ENCODE measurements at regions not wholly inside any gene's neighbourhood (a gene's known extent, or its start where the extent isn't known, plus 50 kb on each side); places are given as distances from the start of the nearest gene placed in this dataset.

DNA sequence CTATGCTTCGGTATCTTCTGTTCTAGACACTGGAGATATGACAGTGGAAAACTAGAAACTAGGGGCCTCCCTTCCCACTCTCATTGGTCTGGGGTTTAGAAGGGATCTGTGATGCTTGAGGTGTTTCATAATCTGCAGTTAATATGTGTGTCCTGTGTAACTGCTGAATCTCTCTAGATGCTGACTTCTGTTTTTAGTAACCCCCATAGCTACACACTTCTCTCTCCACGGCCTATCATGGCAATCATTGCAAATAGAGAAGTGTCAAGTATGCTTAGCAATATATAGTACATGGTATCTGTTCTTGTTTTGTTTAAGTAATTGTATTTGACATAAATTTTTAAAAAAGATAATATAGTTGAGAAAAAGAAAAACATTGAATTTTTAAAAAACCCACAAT, 394.6 kb upstream of the MMS22L start:
- Histone ChIP-seq H3K9ac (no peak overlapping the region), H3K4me3 (no peak overlapping the region), H3K4me2 (no peak overlapping the region), H3K36me3 (no peaks in the 10 kb centered on the region), H3K9me3 (replicated peaks in 1 of 11) (no peaks in the 10 kb centered on the region), H3K27me3 (no peaks in the 10 kb centered on the region), H4K20me1 (no peaks in the 10 kb centered on the region), H3K4me1 (no peaks in the 10 kb centered on the region), H3K27ac (no peak overlapping the region)
- no peak for TF ChIP-seq Cebpa-rat (IDR thresholded peaks at IDR 0.05)

- H3K9me3 ChIP-seq (replicated peaks in 1 of 11): no peaks in the 10 kb centered on the region
- H4K20me1 ChIP-seq: no peaks in the 10 kb centered on the region
- peaks cover 0 to 4% (median 0%) of the 10 kb centered on the region in 10 experiments; a peak in 1 of 20 replicates for H3K4me1 ChIP-seq
- no peak overlapping the region for H3K9ac ChIP-seq
- no peak overlapping the region for H3K4me3 ChIP-seq
- H3K4me2 ChIP-seq: no peak overlapping the region
- H3K27me3 ChIP-seq: no peaks in the 10 kb centered on the region
- H3K36me3 ChIP-seq: no peaks in the 10 kb centered on the region
- no peak overlapping the region for H3K27ac ChIP-seq
- TF ChIP-seq Cebpa-rat (IDR thresholded peaks at IDR 0.05): no peak
Measured at GRCh38 chr6:97687916-97688315, 404.9 kb upstream of the MMS22L start.

- Histone ChIP-seq H3K27me3 (no peaks in the 10 kb centered on the region), H4K20me1 (no peaks in the 10 kb centered on the region), H3K4me2 (no peak overlapping the region), H3K9ac (no peak overlapping the region), H3K4me1 (peaks cover 0 to 4% (median 0%) of the 10 kb centered on the region in 10 experiments; a peak in 1 of 20 replicates), H3K27ac (no peak overlapping the region), H3K9me3 (replicated peaks in 1 of 11) (no peaks in the 10 kb centered on the region), H3K36me3 (no peaks in the 10 kb centered on the region), H3K4me3 (no peak overlapping the region)
- no peak for TF ChIP-seq Cebpa-rat (IDR thresholded peaks at IDR 0.05)
Measured at GRCh38 chr6:97689078-97689754, 406.2 kb upstream of the MMS22L start.

DNA sequence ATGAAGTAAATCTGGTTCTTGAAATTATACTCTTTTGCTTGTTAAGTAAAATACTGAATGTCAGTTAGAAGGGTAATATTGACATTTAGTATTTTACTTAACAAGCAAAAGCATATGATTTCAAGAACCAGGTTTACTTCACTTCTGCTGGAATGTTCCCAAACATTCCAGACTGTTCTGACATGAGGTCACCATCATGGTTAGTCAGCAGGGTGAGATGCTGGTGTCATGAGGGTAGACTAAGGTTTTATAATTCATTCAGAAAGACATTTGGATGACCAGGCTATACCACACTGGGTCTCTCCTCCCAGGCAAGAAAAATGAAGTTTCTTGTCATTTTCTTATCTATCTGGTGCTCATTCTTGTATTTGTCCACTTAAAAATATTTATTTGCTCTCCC, 414.4 kb upstream of the MMS22L start:
- Histone ChIP-seq H3K4me1 (no peaks in the 10 kb centered on the region), H3K4me3 (no peak overlapping the region), H3K27ac (no peak overlapping the region), H3K27me3 (no peaks in the 10 kb centered on the region), H4K20me1 (no peaks in the 10 kb centered on the region), H3K9ac (no peak overlapping the region), H3K36me3 (no peaks in the 10 kb centered on the region), H3K4me2 (no peak overlapping the region), H3K9me3 (replicated peaks in 1 of 11) (no peaks in the 10 kb centered on the region)
- TF ChIP-seq Cebpa-rat (IDR thresholded peaks at IDR 0.05): no peak

- H3K27ac ChIP-seq: no peak overlapping the region
- TF ChIP-seq Cebpa-rat (IDR thresholded peaks at IDR 0.05): no peak
- no peaks in the 10 kb centered on the region; a peak in 1 of 22 replicates for H4K20me1 ChIP-seq
- no peaks in the 10 kb centered on the region for H3K27me3 ChIP-seq
- no peaks in the 10 kb centered on the region for H3K36me3 ChIP-seq
- no peak overlapping the region for H3K9ac ChIP-seq
- no peak overlapping the region for H3K4me2 ChIP-seq
- no peak overlapping the region for H3K4me3 ChIP-seq
- no peaks in the 10 kb centered on the region for H3K4me1 ChIP-seq
- no peaks in the 10 kb centered on the region for H3K9me3 ChIP-seq (replicated peaks in 1 of 11)
Measured at GRCh38 chr6:97701801-97702200, 418.8 kb upstream of the MMS22L start.

DNA sequence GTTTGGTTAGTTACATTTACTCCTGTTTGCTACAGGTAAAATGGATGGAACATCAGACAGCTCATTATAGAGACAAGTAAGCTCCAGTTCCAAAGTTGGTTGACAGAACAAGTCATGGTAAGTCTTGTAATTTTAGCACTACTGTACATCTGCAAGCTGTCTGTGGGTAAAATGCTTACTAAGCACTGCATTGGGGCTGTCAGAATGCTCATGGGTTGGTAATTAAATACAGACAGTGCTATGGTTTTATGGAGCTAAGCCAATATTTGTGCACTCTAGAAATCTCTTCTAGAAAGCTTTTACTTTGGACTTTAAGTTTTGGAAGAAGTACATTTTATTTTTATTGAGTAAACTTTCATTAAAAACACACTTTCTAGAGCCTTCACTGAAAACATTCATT, 419.2 kb upstream of the MMS22L start:
- Histone ChIP-seq H3K9ac (no peak overlapping the region), H3K9me3 (replicated peaks in 1 of 11) (no peaks in the 10 kb centered on the region), H3K4me1 (no peaks in the 10 kb centered on the region), H4K20me1 (no peaks in the 10 kb centered on the region; a peak in 1 of 22 replicates), H3K27ac (no peak overlapping the region), H3K4me3 (no peak overlapping the region), H3K4me2 (no peak overlapping the region), H3K27me3 (no peaks in the 10 kb centered on the region), H3K36me3 (no peaks in the 10 kb centered on the region)
- no peak for TF ChIP-seq Cebpa-rat (IDR thresholded peaks at IDR 0.05)

- no peak overlapping the region for H3K4me2 ChIP-seq
- no peak overlapping the region for H3K9ac ChIP-seq
- H3K4me3 ChIP-seq: no peak overlapping the region
- no peaks in the 10 kb centered on the region; a peak in 1 of 22 replicates for H4K20me1 ChIP-seq
- no peaks in the 10 kb centered on the region for H3K9me3 ChIP-seq (replicated peaks in 1 of 11)
- no peaks in the 10 kb centered on the region for H3K27me3 ChIP-seq
- no peak overlapping the region for H3K27ac ChIP-seq
- TF ChIP-seq Cebpa-rat (IDR thresholded peaks at IDR 0.05): no peak
- no peaks in the 10 kb centered on the region for H3K36me3 ChIP-seq
- H3K4me1 ChIP-seq: no peaks in the 10 kb centered on the region
Measured at GRCh38 chr6:97703661-97704060, 420.6 kb upstream of the MMS22L start.

GRCh38 chr6:97705568-97705967, 422.6 kb upstream of the MMS22L start:
- H3K27ac ChIP-seq: no peak overlapping the region
- no peaks in the 10 kb centered on the region for H3K27me3 ChIP-seq
- no peaks in the 10 kb centered on the region for H3K36me3 ChIP-seq
- no peak overlapping the region for H3K4me2 ChIP-seq
- no peaks in the 10 kb centered on the region for H3K9me3 ChIP-seq (replicated peaks in 1 of 11)
- no peak overlapping the region for H3K9ac ChIP-seq
- TF ChIP-seq Cebpa-rat (IDR thresholded peaks at IDR 0.05): no peak
- no peak overlapping the region for H3K4me3 ChIP-seq
- no peaks in the 10 kb centered on the region for H3K4me1 ChIP-seq
- H4K20me1 ChIP-seq: no peaks in the 10 kb centered on the region; a peak in 1 of 22 replicates

- Histone ChIP-seq H3K4me1 (no peaks in the 10 kb centered on the region), H4K20me1 (no peaks in the 10 kb centered on the region), H3K4me3 (no peak overlapping the region), H3K27me3 (no peaks in the 10 kb centered on the region), H3K27ac (no peak overlapping the region), H3K9ac (no peak overlapping the region), H3K36me3 (no peaks in the 10 kb centered on the region), H3K4me2 (no peak overlapping the region), H3K9me3 (replicated peaks in 1 of 11) (no peaks in the 10 kb centered on the region)
- no peak for TF ChIP-seq Cebpa-rat (IDR thresholded peaks at IDR 0.05)
Measured at GRCh38 chr6:97712751-97713150, 429.7 kb upstream of the MMS22L start.

DNA sequence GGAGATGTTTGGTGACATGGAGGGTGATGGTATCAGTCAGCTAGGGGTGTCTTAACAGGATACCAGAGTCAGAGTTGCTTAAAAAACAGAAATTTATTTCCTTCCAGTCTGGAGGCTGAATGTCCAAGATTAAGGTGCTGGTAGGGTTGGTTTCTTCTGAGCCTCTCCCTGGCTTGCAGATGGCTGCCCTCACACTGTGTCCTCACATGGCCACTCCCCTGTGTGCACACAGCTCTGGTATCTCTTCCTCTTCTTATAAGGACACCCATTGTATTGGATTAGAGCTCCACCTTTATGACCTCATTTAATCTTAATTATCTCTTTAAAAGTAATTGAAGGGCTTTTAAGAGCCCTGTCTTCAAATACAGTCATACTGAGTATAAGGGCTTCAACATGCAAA, 431.8 kb upstream of the MMS22L start:
- TF ChIP-seq Cebpa-rat (IDR thresholded peaks at IDR 0.05): no peak
- Histone ChIP-seq H3K36me3 (no peaks in the 10 kb centered on the region), H3K4me1 (no peaks in the 10 kb centered on the region), H4K20me1 (no peaks in the 10 kb centered on the region), H3K27me3 (no peaks in the 10 kb centered on the region), H3K9me3 (replicated peaks in 1 of 11) (no peaks in the 10 kb centered on the region), H3K4me3 (no peak overlapping the region), H3K4me2 (no peak overlapping the region), H3K9ac (no peak overlapping the region), H3K27ac (no peak overlapping the region)

All from BLaER1 treated with 17β-estradiol and CSF1 and Interleukin-3, amounts not matched to agents 10 nM and 100 nM (cell line).